Memory B cell (primary cell): ENCODE measurements at regions not wholly inside any gene's neighbourhood (a gene's known extent, or its start where the extent isn't known, plus 50 kb on each side); places are given as distances from the start of the nearest gene placed in this dataset.

Experiments used
- ATAC-seq: fragments of 150-1000 bp; cut with Tn5 transposase; 2 replicates; pipeline ENCODE4 v1.10.0; 2021; ENCODE audit warnings: low read depth, mild to moderate bottlenecking, moderate library complexity
- DNase-seq, 2 donors: peaks; one replicate each; pipeline ENCODE4 v3.0.0; 2022; ENCODE audit warnings: low spot score in 2 of 2
- H3K27ac Mint-ChIP-seq: one replicate; pipeline ENCODE4 v1.8.0; 2022; ENCODE audit warnings: mild to moderate bottlenecking, moderate library complexity, mixed read lengths
- H3K27me3 Mint-ChIP-seq: one replicate; pipeline ENCODE4 v1.8.0; 2022; ENCODE audit warnings: mixed read lengths
- H3K36me3 Mint-ChIP-seq: one replicate; pipeline ENCODE4 v1.8.0; 2022; ENCODE audit warnings: mild to moderate bottlenecking, mixed read lengths
- H3K4me1 Mint-ChIP-seq: one replicate; pipeline ENCODE4 v1.8.0; 2022; ENCODE audit warnings: mixed read lengths
- H3K4me3 Mint-ChIP-seq: one replicate; pipeline ENCODE4 v1.8.0; 2022; ENCODE audit warnings: mild to moderate bottlenecking, moderate library complexity, mixed read lengths
- H3K9me3 Mint-ChIP-seq: one replicate; pipeline ENCODE4 v1.8.0; 2022; ENCODE audit warnings: mixed read lengths

DNA sequence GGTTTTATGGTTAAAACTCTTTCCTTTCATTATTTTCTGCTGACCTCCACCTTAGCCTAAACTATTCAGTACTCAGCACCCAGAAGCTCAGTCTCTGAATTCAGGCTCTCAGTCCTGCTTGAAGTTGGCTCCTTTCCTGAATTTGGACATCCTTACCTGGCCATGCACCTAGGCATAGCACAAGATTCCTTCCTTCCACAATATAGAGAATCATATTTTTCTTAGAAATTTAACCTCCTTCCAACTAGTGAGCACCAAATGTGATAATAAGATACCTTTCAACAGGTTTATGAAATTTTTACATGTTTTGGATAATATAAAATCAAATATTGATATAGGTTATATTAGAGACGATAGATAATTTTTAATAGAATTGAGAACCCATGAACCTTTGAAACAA lies 905.6 kb upstream of the GHITM start:
- ATAC-seq (no peak), DNase-seq (no peak)
- Mint-ChIP-seq H3K27ac (no peak overlapping the region), H3K4me3 (no peak overlapping the region), H3K27me3 (no peaks in the 10 kb centered on the region), H3K36me3 (no peaks in the 10 kb centered on the region), H3K9me3 (peaks cover 4% of the 10 kb centered on the region), H3K4me1 (no peaks in the 10 kb centered on the region)

DNA sequence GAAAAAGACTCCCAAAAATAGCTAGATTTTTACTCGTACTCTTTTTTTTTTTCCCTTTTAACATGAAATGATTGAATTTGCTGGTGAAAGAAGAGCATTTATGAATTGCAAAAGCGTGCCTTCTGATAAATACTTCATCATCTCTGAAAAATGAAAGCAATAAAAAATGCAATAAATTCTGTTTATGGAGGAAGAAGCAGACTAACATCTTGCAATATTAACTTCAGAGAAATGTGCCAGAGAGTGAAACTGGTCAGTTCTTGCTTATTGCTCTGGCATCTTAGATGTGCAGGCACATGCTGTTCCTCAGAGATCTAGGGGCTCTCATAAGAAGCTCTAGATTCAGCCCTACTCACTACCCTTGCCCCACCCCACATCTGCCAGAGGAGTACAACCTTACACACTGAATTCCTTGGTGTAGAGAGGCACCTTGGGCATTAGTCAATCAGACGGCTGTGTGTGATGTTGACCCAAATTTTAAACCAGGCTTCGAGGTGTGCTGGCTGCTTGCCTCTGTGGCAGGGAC lies 891.1 kb upstream of the GHITM start:
- Mint-ChIP-seq H3K9me3 (peaks cover 5% of the 10 kb centered on the region), H3K27me3 (no peaks in the 10 kb centered on the region), H3K4me1 (no peaks in the 10 kb centered on the region), H3K4me3 (no peak overlapping the region), H3K36me3 (no peaks in the 10 kb centered on the region), H3K27ac (no peak overlapping the region)
- DNase-seq (no peak), ATAC-seq (no peak)

DNA sequence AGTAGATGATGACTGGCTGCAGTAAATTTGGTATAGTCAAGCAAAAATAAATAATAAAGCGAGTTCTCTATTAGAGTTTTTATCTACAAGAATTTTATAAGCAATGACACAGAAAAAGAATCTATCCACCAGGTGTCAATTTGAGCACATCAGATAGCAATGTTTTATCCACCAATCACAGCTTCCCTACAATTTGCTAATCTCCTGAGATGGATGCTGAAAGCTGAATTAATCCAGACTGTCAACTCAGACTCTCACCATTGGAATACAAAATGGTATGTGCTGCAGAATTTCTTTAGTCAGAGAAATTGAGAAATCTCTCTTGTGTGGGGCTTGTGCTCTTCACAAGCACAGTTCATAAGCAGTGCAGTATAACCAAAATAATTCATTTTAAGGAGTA lies 888.9 kb upstream of the GHITM start:
- H3K27me3 Mint-ChIP-seq: no peaks in the 10 kb centered on the region
- no peaks in the 10 kb centered on the region for H3K36me3 Mint-ChIP-seq
- DNase-seq (no peak), ATAC-seq (no peak)
- no peaks in the 10 kb centered on the region for H3K4me1 Mint-ChIP-seq
- peaks cover 7% of the 10 kb centered on the region for H3K9me3 Mint-ChIP-seq
- no peak overlapping the region for H3K4me3 Mint-ChIP-seq
- H3K27ac Mint-ChIP-seq: no peak overlapping the region

DNA sequence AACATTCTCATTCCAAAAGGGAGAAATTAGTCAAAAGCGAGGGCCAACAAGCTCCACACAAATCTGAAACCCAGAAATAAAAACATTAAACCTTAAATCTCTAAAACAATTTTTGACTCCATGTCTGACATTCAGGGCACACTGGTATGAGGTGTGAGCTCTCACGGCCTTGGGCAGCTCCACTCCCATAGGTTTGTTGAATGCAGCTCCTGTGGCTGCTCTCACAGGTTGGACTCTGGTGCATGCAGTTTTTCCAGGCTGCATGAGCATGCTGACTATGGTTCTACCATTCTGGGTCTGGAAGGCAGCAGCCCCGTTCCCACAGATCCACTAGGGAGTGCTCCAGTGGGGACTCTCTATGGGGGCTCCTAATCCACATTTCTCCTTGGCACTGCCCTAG lies 887.1 kb upstream of the GHITM start:
- no peaks in the 10 kb centered on the region for H3K4me1 Mint-ChIP-seq
- no peak for ATAC-seq
- H3K27ac Mint-ChIP-seq: no peak overlapping the region
- no peak for DNase-seq
- H3K36me3 Mint-ChIP-seq: no peaks in the 10 kb centered on the region
- H3K27me3 Mint-ChIP-seq: no peaks in the 10 kb centered on the region
- peaks cover 7% of the 10 kb centered on the region for H3K9me3 Mint-ChIP-seq
- no peak overlapping the region for H3K4me3 Mint-ChIP-seq

DNA sequence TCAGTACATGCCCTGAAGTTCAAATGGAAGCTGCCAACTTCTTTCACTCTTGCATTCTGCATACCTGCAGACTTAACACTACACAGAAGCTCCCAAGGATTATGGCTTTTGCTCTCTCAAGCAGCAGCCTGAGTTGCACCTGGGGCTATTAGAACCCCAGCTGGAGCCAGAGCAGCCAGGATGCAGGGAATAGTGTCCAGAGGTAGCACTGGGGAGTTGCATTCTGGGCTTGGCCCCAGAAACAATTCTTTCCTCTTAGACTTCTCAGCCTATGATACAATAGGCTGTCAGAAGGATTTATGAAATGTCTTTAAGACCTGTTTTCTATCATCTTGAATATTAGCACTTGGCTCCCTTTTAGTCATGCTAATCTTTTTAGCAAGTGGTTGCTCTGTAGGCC lies 886.7 kb upstream of the GHITM start:
- Mint-ChIP-seq H3K36me3 (no peaks in the 10 kb centered on the region), H3K27me3 (no peaks in the 10 kb centered on the region), H3K4me1 (no peaks in the 10 kb centered on the region), H3K4me3 (no peak overlapping the region), H3K9me3 (peaks cover 7% of the 10 kb centered on the region), H3K27ac (no peak overlapping the region)
- ATAC-seq (no peak), DNase-seq (no peak)

DNA sequence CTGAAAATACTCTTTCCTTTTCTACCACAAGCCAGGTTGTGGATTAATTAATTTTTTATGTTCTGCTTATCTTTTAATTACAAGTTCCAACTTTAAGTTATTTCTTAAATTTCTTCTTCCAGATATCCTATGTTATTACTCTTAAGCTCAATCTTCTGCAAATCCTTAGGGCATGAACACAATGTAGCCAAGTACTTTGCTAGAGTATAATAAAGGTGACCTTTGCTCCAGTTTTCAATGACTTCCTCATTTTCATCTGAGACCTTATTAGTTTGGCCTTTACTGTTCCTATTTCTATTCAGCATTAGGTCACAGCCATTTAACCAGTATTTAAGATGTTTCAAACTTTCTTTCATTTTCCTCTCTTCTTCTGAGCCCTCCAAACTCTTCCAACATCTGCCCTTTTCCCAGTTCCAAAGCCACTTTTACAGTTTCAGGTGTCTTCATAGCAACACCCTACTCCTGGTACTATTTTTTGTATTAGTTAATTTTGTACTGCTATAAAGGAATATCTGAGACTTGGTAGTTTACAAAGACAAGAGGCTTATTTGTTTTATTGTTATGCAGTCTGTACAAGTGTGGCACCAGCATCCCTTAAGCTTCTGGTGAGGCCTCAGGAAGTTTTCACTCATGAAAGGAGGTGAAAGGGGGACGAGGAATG lies 886.2 kb upstream of the GHITM start:
- Mint-ChIP-seq H3K27me3 (no peaks in the 10 kb centered on the region), H3K36me3 (no peaks in the 10 kb centered on the region), H3K4me3 (no peak overlapping the region), H3K4me1 (no peaks in the 10 kb centered on the region), H3K9me3 (peaks cover 7% of the 10 kb centered on the region), H3K27ac (no peak overlapping the region)
- ATAC-seq: no peak
- DNase-seq: no peak

DNA sequence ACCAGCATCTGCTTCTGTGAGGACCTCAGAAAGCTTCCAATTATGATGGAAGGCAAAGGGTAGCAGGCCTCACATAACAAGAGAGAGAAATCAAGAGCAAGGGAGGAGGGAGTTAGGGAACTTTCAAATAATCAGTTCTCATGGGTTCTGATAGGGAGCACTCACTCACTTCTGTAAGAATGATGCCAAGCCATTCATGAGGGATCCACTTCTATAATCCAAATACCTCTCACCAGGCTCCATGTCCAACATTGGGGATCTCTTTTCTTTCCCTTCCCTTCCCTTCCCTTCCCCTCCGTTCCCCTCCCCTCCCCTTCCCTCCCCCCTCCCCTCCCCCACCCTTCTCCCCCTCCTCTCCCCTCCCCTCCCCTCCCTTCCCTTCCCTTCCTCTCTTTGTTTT lies 884.6 kb upstream of the GHITM start:
- Mint-ChIP-seq H3K4me1 (no peaks in the 10 kb centered on the region), H3K36me3 (no peaks in the 10 kb centered on the region), H3K4me3 (no peak overlapping the region), H3K27me3 (no peaks in the 10 kb centered on the region), H3K27ac (no peak overlapping the region), H3K9me3 (peaks cover 10% of the 10 kb centered on the region)
- no peak for DNase-seq
- ATAC-seq: no peak

DNA sequence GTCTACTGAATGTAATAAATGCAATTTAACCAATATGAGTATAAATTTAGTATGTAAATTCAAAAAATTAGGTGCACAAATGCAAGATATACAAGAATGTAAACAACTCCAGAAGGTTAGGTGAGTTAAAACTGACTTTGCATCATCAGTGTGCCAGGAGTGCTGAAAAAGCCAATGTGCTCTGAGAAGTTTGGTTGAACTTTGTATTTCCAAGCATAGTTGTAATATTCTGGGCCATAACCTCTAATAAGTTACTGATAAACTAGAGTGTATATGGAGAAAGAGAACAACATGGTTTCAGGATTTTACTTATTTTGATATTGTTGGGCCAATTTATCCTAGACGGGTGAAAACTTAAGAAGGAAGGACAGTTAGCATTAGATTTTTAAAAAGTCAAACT lies 876.9 kb upstream of the GHITM start:
- Mint-ChIP-seq H3K27ac (no peak overlapping the region), H3K9me3 (peaks cover 13% of the 10 kb centered on the region)

DNA sequence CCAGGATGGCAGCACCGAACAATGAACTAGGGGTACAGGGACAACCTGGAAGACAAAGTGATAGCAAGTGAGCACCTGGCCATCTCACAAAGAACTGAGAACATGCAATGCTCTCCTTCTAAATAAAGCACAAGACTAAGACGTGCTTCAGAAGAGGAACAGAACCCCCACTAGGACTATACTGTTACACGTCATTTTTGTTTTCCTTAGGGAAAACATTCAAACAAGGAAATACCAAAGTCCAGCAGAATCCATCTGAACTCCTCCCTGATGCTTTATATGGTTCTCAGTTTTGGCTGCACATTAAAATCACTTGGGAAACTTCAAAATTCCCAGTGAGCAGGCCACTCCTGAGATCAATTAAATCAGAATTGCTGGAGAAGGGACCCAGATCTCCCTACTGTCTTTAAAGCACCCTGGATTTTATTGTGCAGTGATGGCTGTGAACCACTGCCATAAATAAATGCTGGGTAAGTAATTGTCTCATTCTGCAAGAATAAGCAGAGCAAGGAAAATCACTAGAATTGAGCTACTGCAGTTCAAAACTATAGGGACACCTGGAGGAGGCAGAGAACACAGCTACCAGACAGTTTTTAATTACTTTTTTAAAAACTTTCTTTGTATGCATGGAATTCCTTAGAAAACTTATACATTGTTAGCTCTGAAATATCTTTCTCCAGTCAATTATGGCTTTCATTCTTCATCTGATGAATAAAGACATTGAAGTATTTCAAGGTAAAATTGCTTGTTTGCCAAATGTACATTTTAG lies 866.5 kb upstream of the GHITM start:
- Mint-ChIP-seq H3K4me3 (no peak overlapping the region), H3K27me3 (no peaks in the 10 kb centered on the region), H3K9me3 (no peaks in the 10 kb centered on the region), H3K36me3 (no peaks in the 10 kb centered on the region), H3K4me1 (no peaks in the 10 kb centered on the region), H3K27ac (no peak overlapping the region)
- DNase-seq (no peak), ATAC-seq (no peak)

More for the DNA sequence above, 876.9 kb upstream of the GHITM start:
- no peaks in the 10 kb centered on the region for H3K4me1 Mint-ChIP-seq
- H3K4me3 Mint-ChIP-seq: no peak overlapping the region
- ATAC-seq (no peak), DNase-seq (no peak)
- no peaks in the 10 kb centered on the region for H3K36me3 Mint-ChIP-seq
- no peaks in the 10 kb centered on the region for H3K27me3 Mint-ChIP-seq

DNA sequence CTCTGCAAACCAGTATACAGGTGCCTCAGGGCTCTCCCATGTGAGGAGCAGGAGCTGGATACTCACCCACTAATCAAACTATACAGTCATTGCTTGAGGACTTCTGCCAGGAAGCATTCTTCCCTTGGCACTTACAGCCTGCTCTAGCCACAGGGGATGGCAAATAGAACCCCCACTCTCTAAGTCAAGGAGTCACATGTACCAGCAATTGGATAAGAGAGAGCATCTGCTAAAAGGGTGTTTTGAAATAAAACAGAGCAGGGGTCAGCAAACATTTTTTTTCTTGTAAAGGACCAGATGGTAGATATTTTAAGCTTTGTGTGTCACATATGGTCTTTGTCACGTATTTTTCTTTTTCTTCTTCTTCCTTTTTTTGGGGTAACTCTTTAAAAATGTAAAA lies 865.2 kb upstream of the GHITM start:
- Mint-ChIP-seq H3K4me3 (no peak overlapping the region), H3K27ac (no peak overlapping the region), H3K36me3 (no peaks in the 10 kb centered on the region), H3K9me3 (no peaks in the 10 kb centered on the region), H3K4me1 (no peaks in the 10 kb centered on the region), H3K27me3 (no peaks in the 10 kb centered on the region)
- DNase-seq: no peak
- ATAC-seq: no peak

DNA sequence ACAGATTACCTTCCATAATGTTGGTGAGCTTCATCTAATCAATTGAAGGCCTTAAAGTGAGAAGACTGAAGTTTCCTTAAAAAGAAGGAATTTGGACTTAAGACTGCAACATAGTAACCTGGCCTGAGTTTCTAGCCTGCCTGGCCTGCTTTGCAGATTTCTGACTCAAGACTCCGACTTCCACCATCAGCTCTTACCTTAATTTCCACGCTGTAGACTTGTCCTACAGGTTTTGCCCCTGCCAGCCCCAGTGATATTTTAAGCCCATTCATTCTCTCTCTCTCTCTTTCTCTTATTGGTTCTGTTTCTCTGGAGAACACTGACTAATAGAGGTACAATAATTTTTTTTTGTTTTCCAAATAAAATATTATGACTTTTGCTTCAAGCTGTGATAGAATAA lies 862.3 kb upstream of the GHITM start:
- ATAC-seq: no peak
- Mint-ChIP-seq H3K4me3 (no peak overlapping the region), H3K4me1 (no peaks in the 10 kb centered on the region), H3K27ac (no peak overlapping the region), H3K27me3 (no peaks in the 10 kb centered on the region), H3K9me3 (no peaks in the 10 kb centered on the region), H3K36me3 (no peaks in the 10 kb centered on the region)
- DNase-seq: no peak

DNA sequence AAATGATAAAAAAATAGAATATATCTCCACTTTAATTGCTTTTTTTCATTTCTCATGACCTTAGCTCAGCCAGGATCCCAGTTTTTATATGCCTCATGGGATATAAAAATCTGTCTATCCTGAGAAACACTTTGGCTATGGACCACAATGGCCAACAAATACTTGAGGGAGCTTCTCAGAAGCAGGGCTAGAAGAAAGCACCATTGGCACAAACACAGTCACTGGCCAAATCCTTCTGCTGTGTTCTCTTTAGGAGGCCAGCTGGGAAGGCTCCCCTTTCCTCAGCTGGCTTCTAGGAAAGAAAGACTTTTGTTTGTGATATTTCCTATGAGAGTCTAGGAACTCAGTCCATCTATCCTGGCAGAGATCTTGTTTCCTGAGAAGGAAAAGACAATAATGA lies 856.2 kb upstream of the GHITM start:
- H3K4me3 Mint-ChIP-seq: no peak overlapping the region
- no peaks in the 10 kb centered on the region for H3K27me3 Mint-ChIP-seq
- ATAC-seq (no peak), DNase-seq (no peak)
- peaks cover 3% of the 10 kb centered on the region for H3K9me3 Mint-ChIP-seq
- H3K36me3 Mint-ChIP-seq: no peaks in the 10 kb centered on the region
- no peaks in the 10 kb centered on the region for H3K4me1 Mint-ChIP-seq
- no peak overlapping the region for H3K27ac Mint-ChIP-seq

DNA sequence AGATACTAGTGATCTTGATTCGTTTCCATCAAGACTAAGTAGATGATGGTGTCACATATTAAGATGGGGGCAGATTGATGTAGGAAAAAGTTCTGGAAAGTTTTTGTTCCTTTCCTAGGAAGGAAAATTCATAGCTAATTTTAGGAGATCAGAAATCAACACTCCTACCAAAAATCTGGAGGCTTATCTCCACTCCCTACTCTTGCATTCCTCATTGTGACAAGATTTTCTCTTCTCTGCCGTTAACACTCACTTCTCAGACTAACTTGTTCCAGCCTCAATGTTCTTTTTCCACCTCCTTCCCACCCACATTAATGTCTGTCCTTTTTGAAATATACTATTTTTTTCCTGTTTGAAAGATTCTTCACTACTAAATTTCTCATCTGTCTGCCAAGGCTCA lies 851.9 kb upstream of the GHITM start:
- ATAC-seq (no peak), DNase-seq (no peak)
- Mint-ChIP-seq H3K27ac (no peak overlapping the region), H3K36me3 (no peaks in the 10 kb centered on the region), H3K4me3 (no peak overlapping the region), H3K9me3 (peaks cover 3% of the 10 kb centered on the region), H3K27me3 (no peaks in the 10 kb centered on the region), H3K4me1 (no peaks in the 10 kb centered on the region)

DNA sequence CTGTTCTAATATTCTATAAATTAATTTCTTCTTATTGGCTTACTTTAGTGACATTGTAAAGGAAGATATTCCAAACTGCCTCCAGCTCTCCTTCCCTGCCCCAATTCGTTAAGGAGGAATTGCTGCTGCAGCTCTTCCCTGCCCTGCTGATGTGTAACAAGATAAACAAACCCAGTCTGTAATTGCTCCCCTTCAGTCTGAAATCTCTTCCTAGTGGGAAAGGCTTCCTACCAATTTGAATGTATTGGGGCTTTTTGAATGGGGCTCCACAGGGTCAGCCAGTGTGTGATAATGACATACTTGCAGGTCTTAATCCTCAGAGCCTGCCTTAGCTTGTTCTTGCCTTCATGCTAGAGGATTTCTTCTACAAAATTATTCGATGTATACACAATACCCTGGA lies 849.9 kb upstream of the GHITM start:
- H3K27me3 Mint-ChIP-seq: no peaks in the 10 kb centered on the region
- peaks cover 6% of the 10 kb centered on the region for H3K9me3 Mint-ChIP-seq
- no peak overlapping the region for H3K27ac Mint-ChIP-seq
- no peaks in the 10 kb centered on the region for H3K4me1 Mint-ChIP-seq
- no peak for DNase-seq
- no peak for ATAC-seq
- H3K4me3 Mint-ChIP-seq: no peak overlapping the region
- no peaks in the 10 kb centered on the region for H3K36me3 Mint-ChIP-seq

DNA sequence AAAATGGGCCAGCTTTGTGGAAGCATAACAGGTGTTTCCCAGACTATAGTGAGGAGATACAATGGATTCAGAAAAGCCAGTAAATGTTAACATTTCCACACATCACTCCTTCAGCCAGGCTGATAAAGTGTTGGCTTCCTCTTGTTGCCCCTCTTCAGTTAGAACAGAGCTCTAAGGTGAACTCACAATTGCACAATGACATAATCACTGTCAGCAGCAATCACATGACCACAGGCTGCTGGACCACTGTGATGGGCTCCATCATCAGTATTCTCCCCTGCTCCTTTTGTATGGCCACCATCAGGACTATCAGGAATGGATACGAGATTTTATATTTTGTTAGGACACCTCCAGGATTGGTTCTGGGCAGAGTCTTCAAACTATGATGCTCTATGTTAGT lies 849.4 kb upstream of the GHITM start:
- Mint-ChIP-seq H3K27me3 (no peaks in the 10 kb centered on the region), H3K9me3 (peaks cover 6% of the 10 kb centered on the region), H3K36me3 (no peaks in the 10 kb centered on the region), H3K4me3 (no peak overlapping the region), H3K27ac (no peak overlapping the region), H3K4me1 (no peaks in the 10 kb centered on the region)
- no peak for DNase-seq
- no peak for ATAC-seq
